ENCODE measurements at regions not wholly inside any gene's neighbourhood (a gene's known extent, or its start where the extent isn't known, plus 50 kb on each side); places are given as distances from the start of the nearest gene placed in this dataset.

- Histone ChIP-seq H3K27ac (no peak overlapping the region), H3K4me3 (no peak overlapping the region), H3K27me3 (no peaks in the 10 kb centered on the region), H3K4me1 (no peaks in the 10 kb centered on the region), H3K36me3 (no peaks in the 10 kb centered on the region), H3K9me3 (no peaks in the 10 kb centered on the region)
- intact Hi-C loops (cut with DNase I): no loop called here
- DNase-seq (ENCODE audit: extremely low spot score in 2 of 2): no peak
- TF ChIP-seq, protein P1, sequence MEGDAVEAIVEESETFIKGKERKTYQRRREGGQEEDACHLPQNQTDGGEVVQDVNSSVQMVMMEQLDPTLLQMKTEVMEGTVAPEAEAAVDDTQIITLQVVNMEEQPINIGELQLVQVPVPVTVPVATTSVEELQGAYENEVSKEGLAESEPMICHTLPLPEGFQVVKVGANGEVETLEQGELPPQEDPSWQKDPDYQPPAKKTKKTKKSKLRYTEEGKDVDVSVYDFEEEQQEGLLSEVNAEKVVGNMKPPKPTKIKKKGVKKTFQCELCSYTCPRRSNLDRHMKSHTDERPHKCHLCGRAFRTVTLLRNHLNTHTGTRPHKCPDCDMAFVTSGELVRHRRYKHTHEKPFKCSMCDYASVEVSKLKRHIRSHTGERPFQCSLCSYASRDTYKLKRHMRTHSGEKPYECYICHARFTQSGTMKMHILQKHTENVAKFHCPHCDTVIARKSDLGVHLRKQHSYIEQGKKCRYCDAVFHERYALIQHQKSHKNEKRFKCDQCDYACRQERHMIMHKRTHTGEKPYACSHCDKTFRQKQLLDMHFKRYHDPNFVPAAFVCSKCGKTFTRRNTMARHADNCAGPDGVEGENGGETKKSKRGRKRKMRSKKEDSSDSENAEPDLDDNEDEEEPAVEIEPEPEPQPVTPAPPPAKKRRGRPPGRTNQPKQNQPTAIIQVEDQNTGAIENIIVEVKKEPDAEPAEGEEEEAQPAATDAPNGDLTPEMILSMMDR (IDR thresholded peaks at IDR 0.05): no peak
- TF ChIP-seq POLR2A (IDR thresholded peaks at IDR 0.05) (no peak), POLR2AphosphoS5 (IDR thresholded peaks at IDR 0.05; ENCODE audit: insufficient read depth in 1 of 2, low read depth in 1 of 2) (no peak)
These were observed 629.6 kb downstream of the FSCB start for GRCh38 chr14:43877351-43877960.

DNA sequence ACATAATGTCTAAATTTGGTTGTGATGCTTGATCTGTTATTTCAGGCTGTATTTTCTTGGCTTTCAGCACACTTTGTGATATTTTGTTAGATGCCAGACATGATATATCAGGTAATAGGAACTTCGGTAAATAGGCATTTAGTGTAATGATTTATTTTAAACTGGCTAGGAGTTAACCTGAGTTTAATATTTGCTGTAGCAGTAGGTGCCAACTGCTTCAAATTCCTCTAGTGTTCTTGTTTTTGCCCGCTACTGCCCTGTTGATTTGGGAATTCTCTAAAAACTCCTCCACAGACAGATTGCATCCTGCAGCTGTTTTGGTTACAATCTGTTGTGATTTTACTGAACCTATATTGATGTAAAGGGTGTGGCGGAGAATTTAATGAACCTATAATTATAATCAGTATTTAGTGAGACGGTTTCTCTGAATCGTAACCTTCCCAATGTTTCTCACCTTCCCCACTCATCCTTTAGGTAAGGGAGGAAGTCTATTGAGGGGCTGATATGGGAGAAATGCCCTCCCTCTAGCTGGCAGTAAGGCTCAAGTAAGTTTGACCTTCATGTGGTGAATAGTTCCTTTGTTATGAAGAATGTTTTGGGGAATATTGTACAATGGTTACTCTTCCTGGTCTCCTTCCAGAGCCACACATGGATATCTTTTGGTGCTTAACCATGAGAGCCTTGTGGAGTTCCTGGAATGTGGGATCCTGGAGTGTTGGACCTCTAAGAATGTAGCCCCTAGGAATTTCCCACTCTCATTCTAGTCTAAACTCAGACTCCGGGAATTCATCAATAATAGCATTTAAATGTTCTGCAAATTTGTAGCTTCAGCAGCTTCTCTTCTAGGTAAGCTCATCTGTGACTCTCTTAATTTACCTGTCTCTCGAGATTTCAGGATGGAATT, 634.1 kb downstream of the FSCB start:
- TF ChIP-seq, protein P1 (IDR thresholded peaks at IDR 0.05): no peak
- TF ChIP-seq POLR2A (IDR thresholded peaks at IDR 0.05) (no peak), POLR2AphosphoS5 (IDR thresholded peaks at IDR 0.05; ENCODE audit: insufficient read depth in 1 of 2, low read depth in 1 of 2) (no peak)
- DNase-seq (ENCODE audit: extremely low spot score in 2 of 2): no peak
- no peaks in the 10 kb centered on the region for H3K36me3 ChIP-seq
- H3K27ac ChIP-seq: no peak overlapping the region
- no peaks in the 10 kb centered on the region for H3K4me1 ChIP-seq
- H3K27me3 ChIP-seq: no peaks in the 10 kb centered on the region
- intact Hi-C loops (cut with DNase I): no loop called here
- H3K4me3 ChIP-seq: no peak overlapping the region
- no peaks in the 10 kb centered on the region for H3K9me3 ChIP-seq

GRCh38 chr14:43872222-43872621, 634.9 kb downstream of the FSCB start:
- Histone ChIP-seq H3K4me1 (no peaks in the 10 kb centered on the region), H3K27me3 (no peaks in the 10 kb centered on the region), H3K9me3 (no peaks in the 10 kb centered on the region), H3K4me3 (no peak overlapping the region), H3K36me3 (no peaks in the 10 kb centered on the region), H3K27ac (no peak overlapping the region)
- no peak for DNase-seq (ENCODE audit: extremely low spot score in 2 of 2)
- TF ChIP-seq POLR2AphosphoS5 (IDR thresholded peaks at IDR 0.05; ENCODE audit: insufficient read depth in 1 of 2, low read depth in 1 of 2): no peak
- TF ChIP-seq, protein P1 (IDR thresholded peaks at IDR 0.05): no peak
- no peak for TF ChIP-seq POLR2A (IDR thresholded peaks at IDR 0.05)
- intact Hi-C loops (cut with DNase I): no loop called here

DNA sequence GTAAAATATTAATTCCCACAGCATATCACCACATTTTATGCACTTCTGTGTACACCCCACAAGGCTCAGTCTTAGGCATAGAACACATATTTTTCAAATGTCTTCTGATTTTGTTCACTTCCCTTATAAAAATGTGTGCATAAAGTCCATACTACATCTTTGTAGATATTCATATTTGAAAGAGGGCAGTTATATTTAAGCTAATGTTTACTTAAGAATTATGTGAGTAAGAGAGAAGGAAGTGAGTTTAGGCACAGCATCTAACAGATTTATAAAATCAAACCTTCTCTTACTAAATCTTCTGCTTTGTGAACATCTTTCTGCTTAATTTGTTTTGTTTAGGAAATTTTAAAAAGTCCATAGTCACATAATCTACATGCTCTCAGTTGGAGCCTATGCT, 648.1 kb downstream of the FSCB start:
- intact Hi-C loops (cut with DNase I): no loop called here

More for the DNA sequence above, 648.1 kb downstream of the FSCB start:
- H3K27me3 ChIP-seq: no peaks in the 10 kb centered on the region
- TF ChIP-seq, protein P1 (IDR thresholded peaks at IDR 0.05): no peak
- TF ChIP-seq POLR2A (IDR thresholded peaks at IDR 0.05) (no peak), POLR2AphosphoS5 (IDR thresholded peaks at IDR 0.05; ENCODE audit: insufficient read depth in 1 of 2, low read depth in 1 of 2) (no peak)
- H3K36me3 ChIP-seq: no peaks in the 10 kb centered on the region
- no peak overlapping the region for H3K27ac ChIP-seq
- H3K4me1 ChIP-seq: no peaks in the 10 kb centered on the region
- no peaks in the 10 kb centered on the region for H3K9me3 ChIP-seq
- H3K4me3 ChIP-seq: no peak overlapping the region
- DNase-seq (ENCODE audit: extremely low spot score in 2 of 2): no peak
